KMS-11 (cell line): ENCODE measurements at regions not wholly inside any gene's neighbourhood (a gene's known extent, or its start where the extent isn't known, plus 50 kb on each side); places are given as distances from the start of the nearest gene placed in this dataset.
A peak's percentile ranks its signal among the peaks of the same experiment; 100 is the strongest.
"Not testable (repeated sequence)": the region's sequence is repeated elsewhere in the genome, so short reads cannot be mapped to it uniquely, and the experiment has no call there.

Experiments
- H2AFZ ChIP-seq: fragments of 200-600 bp; sonication (generic); 2 replicates; pipeline ENCODE4 v1.6.1; 2016; ENCODE audit warnings: antibody characterized with exemption, mixed run types, low read depth
- H3K27ac ChIP-seq: fragments of 200-600 bp; sonication (generic); 2 replicates; pipeline ENCODE4 v1.6.1; 2016; ENCODE audit warnings: mild to moderate bottlenecking, mixed run types
- H3K27me3 ChIP-seq: fragments of 200-600 bp; sonication (generic); 2 replicates; pipeline ENCODE4 v1.6.1; 2017; ENCODE audit warnings: mild to moderate bottlenecking, low read depth, mixed run types, moderate library complexity; ENCODE audit not compliant: insufficient read depth
- H3K36me3 ChIP-seq: fragments of 200-600 bp; sonication (generic); 2 replicates; pipeline ENCODE4 v1.6.1; 2017; ENCODE audit warnings: mild to moderate bottlenecking, mixed run types; ENCODE audit not compliant: insufficient read depth
- H3K4me1 ChIP-seq: fragments of 200-600 bp; sonication (generic); 2 replicates; pipeline ENCODE4 v1.6.1; 2016; ENCODE audit warnings: mild to moderate bottlenecking, low read depth, mixed run types; ENCODE audit not compliant: poor library complexity, severe bottlenecking
- H3K4me2 ChIP-seq: fragments of 200-600 bp; sonication (generic); 2 replicates; pipeline ENCODE4 v1.7.0; 2016; ENCODE audit warnings: mild to moderate bottlenecking, mixed run types
- H3K4me3 ChIP-seq: fragments of 200-600 bp; sonication (generic); IDR thresholded peaks from 2 replicates; pipeline ENCODE4 v1.6.1; 2017; ENCODE audit warnings: low read depth, low read length, mixed read lengths; ENCODE audit not compliant: insufficient read depth
- H3K79me2 ChIP-seq: fragments of 200-600 bp; sonication (generic); 2 replicates; pipeline ENCODE4 v1.6.1; 2016; ENCODE audit warnings: low read depth, mixed run types; ENCODE audit not compliant: insufficient read depth
- H3K9ac ChIP-seq: fragments of 200-600 bp; sonication (generic); 2 replicates; pipeline ENCODE4 v1.6.1; 2016; ENCODE audit warnings: mild to moderate bottlenecking, mixed run types
- H4K20me1 ChIP-seq: fragments of 200-600 bp; sonication (generic); 2 replicates; pipeline ENCODE4 v1.6.1; 2016; ENCODE audit warnings: mild to moderate bottlenecking, mixed run types; ENCODE audit not compliant: insufficient read depth
- TF ChIP-seq, protein P1 (sequence below): fragments of 200-600 bp; sonication (generic); conservative IDR thresholded peaks from 2 replicates; pipeline ENCODE4 v1.6.1; 2017; ENCODE audit warnings: low read depth, mild to moderate bottlenecking, antibody characterized with exemption, low read length, moderate library complexity, mixed read lengths

DNA sequence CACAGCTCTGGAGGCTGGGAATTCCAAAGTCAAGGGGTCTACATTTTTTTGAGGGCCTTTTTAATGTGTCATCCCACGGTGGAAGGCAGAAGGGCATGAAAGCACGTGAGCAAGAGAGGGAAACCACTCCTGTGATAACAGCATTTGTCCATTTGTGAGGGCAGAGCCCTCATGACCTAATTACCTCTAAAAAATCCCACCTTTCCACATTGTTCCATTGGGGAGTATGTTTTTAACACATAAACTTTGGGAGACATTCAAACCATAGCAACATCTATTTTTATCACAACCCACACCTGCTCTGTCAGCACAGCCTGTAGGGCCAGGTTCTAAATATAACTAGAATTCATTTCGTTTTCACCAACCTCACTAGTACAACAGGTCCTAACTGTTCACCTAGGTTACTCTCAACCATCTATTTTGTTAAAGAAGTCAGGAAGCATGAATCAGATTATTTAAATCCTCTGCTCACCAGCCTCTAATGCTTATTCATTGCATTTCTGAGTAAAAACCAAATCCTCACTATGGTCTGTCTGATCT lies 92.2 kb upstream of the DPP10 start:
- no peaks in the 10 kb centered on the region for H3K79me2 ChIP-seq
- H3K4me2 ChIP-seq = peak overlapping the region; percentile 54
- no peaks in the 10 kb centered on the region for H3K36me3 ChIP-seq
- H2AFZ ChIP-seq = peak overlapping the region; percentile 57
- H4K20me1 ChIP-seq = no peaks in the 10 kb centered on the region
- TF ChIP-seq, protein P1, sequence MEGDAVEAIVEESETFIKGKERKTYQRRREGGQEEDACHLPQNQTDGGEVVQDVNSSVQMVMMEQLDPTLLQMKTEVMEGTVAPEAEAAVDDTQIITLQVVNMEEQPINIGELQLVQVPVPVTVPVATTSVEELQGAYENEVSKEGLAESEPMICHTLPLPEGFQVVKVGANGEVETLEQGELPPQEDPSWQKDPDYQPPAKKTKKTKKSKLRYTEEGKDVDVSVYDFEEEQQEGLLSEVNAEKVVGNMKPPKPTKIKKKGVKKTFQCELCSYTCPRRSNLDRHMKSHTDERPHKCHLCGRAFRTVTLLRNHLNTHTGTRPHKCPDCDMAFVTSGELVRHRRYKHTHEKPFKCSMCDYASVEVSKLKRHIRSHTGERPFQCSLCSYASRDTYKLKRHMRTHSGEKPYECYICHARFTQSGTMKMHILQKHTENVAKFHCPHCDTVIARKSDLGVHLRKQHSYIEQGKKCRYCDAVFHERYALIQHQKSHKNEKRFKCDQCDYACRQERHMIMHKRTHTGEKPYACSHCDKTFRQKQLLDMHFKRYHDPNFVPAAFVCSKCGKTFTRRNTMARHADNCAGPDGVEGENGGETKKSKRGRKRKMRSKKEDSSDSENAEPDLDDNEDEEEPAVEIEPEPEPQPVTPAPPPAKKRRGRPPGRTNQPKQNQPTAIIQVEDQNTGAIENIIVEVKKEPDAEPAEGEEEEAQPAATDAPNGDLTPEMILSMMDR = no peak
- H3K9ac ChIP-seq = no peak overlapping the region
- no peaks in the 10 kb centered on the region for H3K27me3 ChIP-seq
- peak overlapping the region; percentile 35; the same call in 1 of the 2 replicates for H3K27ac ChIP-seq
- H3K4me3 ChIP-seq = no peak overlapping the region
- H3K4me1 ChIP-seq = peaks cover 17% of the 10 kb centered on the region

DNA sequence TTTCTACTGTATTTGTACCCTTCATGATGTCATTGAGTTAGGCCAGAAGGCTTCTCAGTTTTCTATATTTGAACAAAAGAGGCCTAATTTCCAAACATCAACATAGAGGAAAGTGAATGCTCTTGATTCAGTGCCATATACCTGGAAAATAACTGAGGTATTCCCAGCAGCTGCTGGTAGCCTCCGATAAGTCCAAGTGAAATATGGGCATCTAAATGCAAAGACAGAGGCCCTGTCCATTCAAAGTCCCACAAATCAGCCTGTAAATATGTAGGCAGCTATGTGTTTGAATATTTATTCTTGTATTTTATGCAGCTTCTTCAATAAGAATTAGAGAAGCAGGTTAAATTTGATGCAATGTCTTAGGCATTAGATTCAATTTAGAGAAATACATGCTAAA lies 89.5 kb upstream of the DPP10 start:
- Histone ChIP-seq H3K4me2 (no peak overlapping the region), H2AFZ (no peak overlapping the region), H4K20me1 (no peaks in the 10 kb centered on the region), H3K9ac (no peak overlapping the region), H3K4me3 (no peak overlapping the region), H3K27ac (no peak overlapping the region), H3K27me3 (no peaks in the 10 kb centered on the region), H3K4me1 (peaks cover 17% of the 10 kb centered on the region), H3K79me2 (no peaks in the 10 kb centered on the region), H3K36me3 (no peaks in the 10 kb centered on the region)
- TF ChIP-seq, protein P1 = no peak

DNA sequence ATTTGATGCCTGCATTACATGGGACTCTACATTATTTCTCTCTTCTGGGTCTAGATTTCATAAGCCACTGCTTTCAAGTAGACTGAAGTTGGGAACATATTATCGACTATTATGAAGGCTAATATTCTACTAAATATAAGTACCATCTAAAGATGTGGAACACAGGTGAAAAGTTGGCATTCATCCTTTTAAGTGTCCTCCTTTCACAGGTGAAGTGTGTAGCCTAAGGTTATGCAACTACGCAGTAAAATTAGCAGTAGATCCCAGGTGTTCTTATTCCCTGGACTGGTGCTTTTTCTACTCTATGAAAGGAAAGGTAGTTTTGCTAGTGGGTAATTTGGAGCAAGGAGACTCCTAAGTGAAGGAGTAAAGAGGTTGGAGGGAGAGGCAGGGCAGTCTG lies 88.2 kb upstream of the DPP10 start:
- H3K27me3 ChIP-seq = no peaks in the 10 kb centered on the region
- no peak overlapping the region for H3K4me3 ChIP-seq
- H3K9ac ChIP-seq = no peak overlapping the region
- H3K79me2 ChIP-seq = no peaks in the 10 kb centered on the region
- no peak overlapping the region for H3K27ac ChIP-seq
- TF ChIP-seq, protein P1 = no peak
- H2AFZ ChIP-seq = no peak overlapping the region
- no peak overlapping the region for H3K4me2 ChIP-seq
- no peaks in the 10 kb centered on the region for H3K36me3 ChIP-seq
- no peaks in the 10 kb centered on the region for H4K20me1 ChIP-seq
- H3K4me1 ChIP-seq = peaks cover 17% of the 10 kb centered on the region

DNA sequence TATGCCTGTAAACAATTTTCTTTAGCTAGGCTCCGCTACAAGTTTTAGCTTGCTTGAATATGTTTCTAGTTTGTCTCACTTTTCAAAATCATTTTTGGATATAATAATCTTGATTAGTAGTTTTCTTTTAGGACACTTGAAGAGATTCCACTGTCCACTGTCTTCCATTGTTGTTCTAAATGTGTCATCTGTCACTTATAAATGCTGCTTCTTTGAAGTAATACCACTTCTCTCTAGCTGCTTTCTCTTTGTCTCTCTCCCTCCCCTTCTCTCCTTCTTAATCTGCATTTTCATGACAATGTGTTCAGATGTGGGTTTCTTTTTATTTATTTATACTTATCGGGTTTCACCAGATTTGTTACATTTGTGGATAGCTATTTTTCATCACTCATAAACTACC lies 73.7 kb upstream of the DPP10 start:
- H3K9ac ChIP-seq = no peak overlapping the region
- no peaks in the 10 kb centered on the region for H4K20me1 ChIP-seq
- no peaks in the 10 kb centered on the region for H3K36me3 ChIP-seq
- no peak overlapping the region for H2AFZ ChIP-seq
- TF ChIP-seq, protein P1 = no peak
- H3K4me3 ChIP-seq = no peak overlapping the region
- H3K27me3 ChIP-seq = no peaks in the 10 kb centered on the region
- H3K79me2 ChIP-seq = no peaks in the 10 kb centered on the region
- H3K27ac ChIP-seq = no peak overlapping the region
- no peaks in the 10 kb centered on the region for H3K4me1 ChIP-seq
- no peak overlapping the region for H3K4me2 ChIP-seq

DNA sequence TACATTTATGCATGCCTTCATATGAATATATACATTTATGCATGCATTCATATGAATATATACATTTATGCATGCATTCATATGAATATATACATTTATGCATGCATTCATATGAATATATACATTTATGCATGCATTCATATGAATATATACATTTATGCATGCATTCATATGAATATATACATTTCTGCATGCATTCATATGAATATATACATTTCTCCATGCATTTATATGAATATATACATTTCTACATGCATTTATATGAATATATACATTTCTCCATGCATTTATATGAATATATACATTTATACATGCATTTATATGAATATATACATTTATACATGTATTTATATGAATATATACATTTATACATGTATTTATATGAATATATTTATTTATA lies 70.7 kb upstream of the DPP10 start:
- H3K27me3 ChIP-seq, H4K20me1 ChIP-seq, H3K79me2 ChIP-seq, H3K36me3 ChIP-seq, H3K4me1 ChIP-seq, H2AFZ ChIP-seq, H3K27ac ChIP-seq, H3K4me2 ChIP-seq, H3K9ac ChIP-seq, H3K4me3 ChIP-seq: not testable (repeated sequence)
